ENCODE measurements at regions not wholly inside any gene's neighbourhood (a gene's known extent, or its start where the extent isn't known, plus 50 kb on each side); places are given as distances from the start of the nearest gene placed in this dataset.

GRCh38 chr2:11044201-11044600 is 111.1 kb upstream of the SLC66A3 start:
- intact Hi-C loops (cut with micrococcal nuclease): no loop called here
- no peak overlapping the region for H3K9ac ChIP-seq (ENCODE audit: low read length)
- RAD21 ChIA-PET (ENCODE audit: low non-redundant PET in 1 of 2, low total read pairs in 2 of 2, uncharacterized antibody in 2 of 2, unreplicated experiment in 2 of 2): no interaction called here
- no peak overlapping the region for H3K4me3 ChIP-seq (replicated peaks in 1 of 2; ENCODE audit: low read depth in 1 of 2, low read length in 2 of 2)
- H3K79me2 ChIP-seq (ENCODE audit: insufficient read depth, low read length): no peaks in the 10 kb centered on the region
- TF ChIP-seq REST (IDR thresholded peaks at IDR 0.05; ENCODE audit: low read depth) (no peak), SRF (IDR thresholded peaks at IDR 0.05; ENCODE audit: low read depth) (no peak), ELF1 (IDR thresholded peaks at IDR 0.05; ENCODE audit: borderline replicate concordance, low read depth) (no peak), FOSL1 (IDR thresholded peaks at IDR 0.05; ENCODE audit: low read depth) (no peak), CEBPB (IDR thresholded peaks at IDR 0.05; ENCODE audit: low read depth) (no peak), YY1 (IDR thresholded peaks at IDR 0.05; ENCODE audit: extremely low read depth, insufficient replicate concordance, low read depth, low read length) (no peak), JUND (IDR thresholded peaks at IDR 0.05) (no peak), ATF3 (IDR thresholded peaks at IDR 0.05) (no peak), EZH2phosphoT487 (IDR thresholded peaks at IDR 0.05; ENCODE audit: borderline replicate concordance) (no peak), POLR2AphosphoS5 (IDR thresholded peaks at IDR 0.05; ENCODE audit: low read depth, low read length) (no peak), EGR1 (IDR thresholded peaks at IDR 0.05; ENCODE audit: low read depth) (no peak), EZH2 (IDR thresholded peaks at IDR 0.05) (no peak), SIN3A (IDR thresholded peaks at IDR 0.05; ENCODE audit: low read depth) (no peak), CBX3 (IDR thresholded peaks at IDR 0.05; ENCODE audit: low read depth) (no peak), TCF7L2 (IDR thresholded peaks at IDR 0.05; ENCODE audit: borderline replicate concordance, extremely low read depth, insufficient read depth, insufficient read length) (no peak), POLR2A (IDR thresholded peaks at IDR 0.05; ENCODE audit: borderline replicate concordance, extremely low read depth, insufficient read depth, insufficient read length) (no peak)
- TF ChIP-seq, protein P1, sequence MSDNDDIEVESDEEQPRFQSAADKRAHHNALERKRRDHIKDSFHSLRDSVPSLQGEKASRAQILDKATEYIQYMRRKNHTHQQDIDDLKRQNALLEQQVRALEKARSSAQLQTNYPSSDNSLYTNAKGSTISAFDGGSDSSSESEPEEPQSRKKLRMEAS (IDR thresholded peaks at IDR 0.05): no peak
- TF ChIP-seq, protein P2, sequence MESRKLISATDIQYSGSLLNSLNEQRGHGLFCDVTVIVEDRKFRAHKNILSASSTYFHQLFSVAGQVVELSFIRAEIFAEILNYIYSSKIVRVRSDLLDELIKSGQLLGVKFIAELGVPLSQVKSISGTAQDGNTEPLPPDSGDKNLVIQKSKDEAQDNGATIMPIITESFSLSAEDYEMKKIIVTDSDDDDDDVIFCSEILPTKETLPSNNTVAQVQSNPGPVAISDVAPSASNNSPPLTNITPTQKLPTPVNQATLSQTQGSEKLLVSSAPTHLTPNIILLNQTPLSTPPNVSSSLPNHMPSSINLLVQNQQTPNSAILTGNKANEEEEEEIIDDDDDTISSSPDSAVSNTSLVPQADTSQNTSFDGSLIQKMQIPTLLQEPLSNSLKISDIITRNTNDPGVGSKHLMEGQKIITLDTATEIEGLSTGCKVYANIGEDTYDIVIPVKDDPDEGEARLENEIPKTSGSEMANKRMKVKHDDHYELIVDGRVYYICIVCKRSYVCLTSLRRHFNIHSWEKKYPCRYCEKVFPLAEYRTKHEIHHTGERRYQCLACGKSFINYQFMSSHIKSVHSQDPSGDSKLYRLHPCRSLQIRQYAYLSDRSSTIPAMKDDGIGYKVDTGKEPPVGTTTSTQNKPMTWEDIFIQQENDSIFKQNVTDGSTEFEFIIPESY (IDR thresholded peaks at IDR 0.05; ENCODE audit: extremely low read depth, insufficient replicate concordance, low read length): no peak
- no peak overlapping the region for H3K27ac ChIP-seq (ENCODE audit: low read depth, low read length)
- peaks cover 0 to under 1% of the 10 kb centered on the region in 2 experiments; a peak in 1 of 4 replicates for H3K9me3 ChIP-seq (ENCODE audit: control insufficient read depth in 1 of 2, insufficient read depth in 1 of 2, low read depth in 1 of 2, low read length in 2 of 2)
- BruUV-seq (replicated peaks): no TSS peak
- CTCF ChIA-PET: no interaction called here
- no peaks in the 10 kb centered on the region for H3K4me1 ChIP-seq (ENCODE audit: control insufficient read depth in 1 of 2, insufficient read depth in 2 of 2, low read length in 2 of 2)
- H3K4me2 ChIP-seq (ENCODE audit: low read length): no peak overlapping the region
- no peaks in the 10 kb centered on the region for H3K36me3 ChIP-seq (ENCODE audit: control insufficient read depth in 1 of 2, insufficient read depth in 2 of 2, low read length in 2 of 2)
- POLR2A ChIA-PET: no interaction called here
- DNase-seq (ENCODE audit: low read depth, low spot score) (no peak), ATAC-seq (no peak)
- H2AFZ ChIP-seq (ENCODE audit: low read depth, low read length, poor library complexity, severe bottlenecking): no peak overlapping the region
- H3K27me3 ChIP-seq (ENCODE audit: insufficient read depth, low read length): no peaks in the 10 kb centered on the region
- no peaks in the 10 kb centered on the region for H4K20me1 ChIP-seq (ENCODE audit: insufficient read depth)
- H3K9me2 ChIP-seq (ENCODE audit: insufficient read depth): no peaks in the 10 kb centered on the region
